Stimulated activated CD4-positive, alpha-beta T cell treated with anti-CD3 and anti-CD28 coated beads, Interleukin-4, amount 100 ng/mL, for 48 hours (primary cell): ENCODE measurements at regions not wholly inside any gene's neighbourhood (a gene's known extent, or its start where the extent isn't known, plus 50 kb on each side); places are given as distances from the start of the nearest gene placed in this dataset.

Source experiments
- DNase-seq, 2 donors: peaks; one replicate each; pipeline ENCODE4 v3.0.0-alpha.2; 2020; ENCODE audit warnings: low read depth in 2 of 2

- no peak for DNase-seq
Measured at GRCh38 chr14:85195872-85196477, 334.0 kb upstream of the FLRT2 start.

GRCh38 chr14:85198001-85198400 lies 331.9 kb upstream of the FLRT2 start:
- DNase-seq: no peak

- no peak for DNase-seq
Measured at GRCh38 chr14:85205875-85206274, 324.1 kb upstream of the FLRT2 start.

- DNase-seq: no peak
Measured at GRCh38 chr14:85214471-85214870, 315.5 kb upstream of the FLRT2 start.

GRCh38 chr14:85217412-85217811 lies 312.5 kb upstream of the FLRT2 start:
- no peak for DNase-seq

- no peak for DNase-seq
Measured at GRCh38 chr14:85218982-85219381, 311.0 kb upstream of the FLRT2 start.

GRCh38 chr14:85221832-85222231 lies 308.1 kb upstream of the FLRT2 start:
- no peak for DNase-seq

- DNase-seq: no peak
Measured at GRCh38 chr14:85222341-85222740, 307.6 kb upstream of the FLRT2 start.

GRCh38 chr14:85223667-85224066 lies 306.3 kb upstream of the FLRT2 start:
- no peak for DNase-seq

- DNase-seq: no peak
Measured at GRCh38 chr14:85224241-85224640, 305.7 kb upstream of the FLRT2 start.

GRCh38 chr14:85233756-85234155 lies 296.2 kb upstream of the FLRT2 start:
- no peak for DNase-seq

GRCh38 chr14:85234156-85235025 lies 295.6 kb upstream of the FLRT2 start:
- no peak for DNase-seq

GRCh38 chr14:85235868-85236267 lies 294.1 kb upstream of the FLRT2 start:
- no peak for DNase-seq

GRCh38 chr14:85236296-85236695 lies 293.6 kb upstream of the FLRT2 start:
- no peak for DNase-seq

- DNase-seq: no peak
Measured at GRCh38 chr14:85239791-85240190, 290.2 kb upstream of the FLRT2 start.

- DNase-seq: no peak
Measured at GRCh38 chr14:85241022-85241855, 288.7 kb upstream of the FLRT2 start.

GRCh38 chr14:85242666-85243065 lies 287.3 kb upstream of the FLRT2 start:
- no peak for DNase-seq

GRCh38 chr14:85243321-85243720 lies 286.6 kb upstream of the FLRT2 start:
- no peak for DNase-seq

- no peak for DNase-seq
Measured at GRCh38 chr14:85247071-85247470, 282.9 kb upstream of the FLRT2 start.

GRCh38 chr14:85248881-85249635 lies 280.9 kb upstream of the FLRT2 start:
- no peak for DNase-seq

- DNase-seq: no peak
Measured at GRCh38 chr14:85250414-85251189, 279.3 kb upstream of the FLRT2 start.
